ENCODE measurements at regions not wholly inside any gene's neighbourhood (a gene's known extent, or its start where the extent isn't known, plus 50 kb on each side); places are given as distances from the start of the nearest gene placed in this dataset.
"Not testable (repeated sequence)": the region's sequence is repeated elsewhere in the genome, so short reads cannot be mapped to it uniquely, and the experiment has no call there.

DNA sequence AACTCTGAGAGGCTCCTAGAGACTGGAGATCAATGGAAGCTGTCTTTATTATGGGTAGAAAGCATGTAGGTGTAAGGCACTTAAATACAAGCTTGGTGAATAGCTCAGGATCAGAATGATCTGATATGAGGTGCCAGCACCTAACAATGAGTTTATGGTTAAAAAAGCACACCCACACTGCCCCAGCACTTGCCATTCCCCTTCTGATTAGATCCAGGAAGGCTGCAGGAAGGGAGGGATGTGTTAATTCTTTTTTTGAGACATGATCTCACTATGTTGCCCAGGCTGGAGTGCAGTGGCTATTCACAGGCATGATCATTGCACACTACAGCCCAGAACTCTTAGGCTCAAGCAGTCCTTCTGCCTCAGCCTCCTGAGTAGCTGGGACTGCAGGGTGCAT lies 71.8 kb upstream of the IVNS1ABP start:
- intact Hi-C loops (cut with DNase I; ENCODE audit: low total_unique reads) = no loop called here
- Histone ChIP-seq H3K27ac (no peak overlapping the region), H3K4me3 (no peak overlapping the region), H3K9me3 (no peaks in the 10 kb centered on the region), H3K27me3 (no peaks in the 10 kb centered on the region), H3K36me3 (ENCODE audit: low read depth, missing control alignments) (no peaks in the 10 kb centered on the region), H3K4me1 (no peaks in the 10 kb centered on the region)
- TF ChIP-seq, protein P1, sequence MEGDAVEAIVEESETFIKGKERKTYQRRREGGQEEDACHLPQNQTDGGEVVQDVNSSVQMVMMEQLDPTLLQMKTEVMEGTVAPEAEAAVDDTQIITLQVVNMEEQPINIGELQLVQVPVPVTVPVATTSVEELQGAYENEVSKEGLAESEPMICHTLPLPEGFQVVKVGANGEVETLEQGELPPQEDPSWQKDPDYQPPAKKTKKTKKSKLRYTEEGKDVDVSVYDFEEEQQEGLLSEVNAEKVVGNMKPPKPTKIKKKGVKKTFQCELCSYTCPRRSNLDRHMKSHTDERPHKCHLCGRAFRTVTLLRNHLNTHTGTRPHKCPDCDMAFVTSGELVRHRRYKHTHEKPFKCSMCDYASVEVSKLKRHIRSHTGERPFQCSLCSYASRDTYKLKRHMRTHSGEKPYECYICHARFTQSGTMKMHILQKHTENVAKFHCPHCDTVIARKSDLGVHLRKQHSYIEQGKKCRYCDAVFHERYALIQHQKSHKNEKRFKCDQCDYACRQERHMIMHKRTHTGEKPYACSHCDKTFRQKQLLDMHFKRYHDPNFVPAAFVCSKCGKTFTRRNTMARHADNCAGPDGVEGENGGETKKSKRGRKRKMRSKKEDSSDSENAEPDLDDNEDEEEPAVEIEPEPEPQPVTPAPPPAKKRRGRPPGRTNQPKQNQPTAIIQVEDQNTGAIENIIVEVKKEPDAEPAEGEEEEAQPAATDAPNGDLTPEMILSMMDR (IDR thresholded peaks at IDR 0.05) = no peak
- no peak for TF ChIP-seq POLR2A (IDR thresholded peaks at IDR 0.05)
- no peak for DNase-seq

DNA sequence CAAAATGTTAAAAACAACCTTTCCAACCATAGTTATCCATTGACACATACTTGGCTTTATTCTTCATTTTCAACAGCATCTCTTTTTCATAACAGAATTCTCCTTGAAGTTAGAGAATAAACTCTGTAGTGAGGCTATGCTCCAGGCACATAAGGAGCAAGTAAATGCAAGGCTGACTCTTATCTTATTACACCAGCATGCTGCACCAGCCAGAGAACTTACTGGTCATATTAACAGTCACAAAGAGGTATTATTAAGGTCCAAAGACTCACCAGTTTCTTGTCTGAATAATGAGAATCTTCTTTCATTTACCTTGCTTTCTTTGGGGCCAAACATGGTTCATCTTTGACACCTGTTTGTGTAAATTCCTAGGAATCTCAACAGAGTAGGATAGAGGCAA lies 71.3 kb upstream of the IVNS1ABP start:
- H3K4me1 ChIP-seq = no peaks in the 10 kb centered on the region
- intact Hi-C loops (cut with DNase I; ENCODE audit: low total_unique reads) = no loop called here

DNA sequence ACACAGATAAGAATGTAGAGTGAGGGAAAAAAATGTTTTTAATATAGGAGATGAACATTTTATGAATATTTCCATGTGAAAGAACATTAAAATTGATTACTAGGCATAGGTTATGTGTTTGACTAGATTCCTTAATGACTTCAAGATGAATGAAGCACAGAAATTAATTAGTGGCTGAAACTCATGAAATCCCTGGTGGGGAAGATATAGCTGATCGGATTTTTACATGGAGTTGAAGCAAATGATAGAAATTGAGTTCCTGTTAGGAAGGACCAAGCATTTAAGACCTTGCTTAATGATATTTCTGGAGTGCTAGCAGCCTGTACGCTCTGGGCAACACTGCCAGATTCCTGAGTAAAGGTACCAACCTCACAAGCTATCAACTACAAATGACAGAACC lies 68.9 kb upstream of the IVNS1ABP start:
- Histone ChIP-seq H3K4me3 (no peak overlapping the region), H3K9me3 (no peaks in the 10 kb centered on the region), H3K27ac (no peak overlapping the region), H3K36me3 (ENCODE audit: low read depth, missing control alignments) (no peaks in the 10 kb centered on the region), H3K27me3 (no peaks in the 10 kb centered on the region), H3K4me1 (no peaks in the 10 kb centered on the region)
- intact Hi-C loops (cut with DNase I; ENCODE audit: low total_unique reads) = no loop called here
- DNase-seq = no peak
- 94% methylated on average over 2 of the region's 2 CpGs for WGBS, 2 donors
- TF ChIP-seq, protein P1 (IDR thresholded peaks at IDR 0.05) = no peak
- TF ChIP-seq POLR2A (IDR thresholded peaks at IDR 0.05) = no peak

More for the DNA sequence above, 71.3 kb upstream of the IVNS1ABP start:
- no peaks in the 10 kb centered on the region for H3K9me3 ChIP-seq
- DNase-seq = no peak
- no peak for TF ChIP-seq POLR2A (IDR thresholded peaks at IDR 0.05)
- TF ChIP-seq, protein P1 (IDR thresholded peaks at IDR 0.05) = no peak
- H3K4me3 ChIP-seq = no peak overlapping the region
- H3K36me3 ChIP-seq (ENCODE audit: low read depth, missing control alignments) = no peaks in the 10 kb centered on the region
- no peak overlapping the region for H3K27ac ChIP-seq
- H3K27me3 ChIP-seq = no peaks in the 10 kb centered on the region

DNA sequence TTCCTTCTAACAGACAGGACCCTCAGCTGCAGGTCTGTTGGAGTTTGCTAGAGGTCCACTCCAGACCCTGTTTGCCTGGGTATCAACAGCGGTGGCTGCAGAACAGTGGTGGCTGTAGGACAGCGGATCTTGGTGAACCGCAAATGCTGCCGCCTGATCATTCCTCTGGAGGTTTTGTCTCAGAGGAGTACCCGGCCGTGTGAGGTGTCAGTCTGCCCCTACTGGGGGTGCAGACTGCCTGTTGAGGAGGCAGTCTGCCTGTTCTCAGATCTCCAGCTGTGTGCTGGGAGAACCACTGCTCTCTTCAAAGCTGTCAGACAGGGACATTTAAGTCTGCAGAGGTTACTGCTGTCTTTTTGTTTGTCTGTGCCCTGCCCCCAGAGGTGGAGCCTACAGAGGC lies 66.8 kb upstream of the IVNS1ABP start:
- H3K4me1 ChIP-seq; intact Hi-C loops (cut with DNase I; ENCODE audit: low total_unique reads); H3K27ac ChIP-seq; H3K36me3 ChIP-seq (ENCODE audit: low read depth, missing control alignments); DNase-seq; H3K4me3 ChIP-seq; H3K27me3 ChIP-seq; H3K9me3 ChIP-seq: not testable (repeated sequence)
- WGBS, 2 donors = 85 to 100% methylated on average over 2 to 6 of the region's 6 CpGs

DNA sequence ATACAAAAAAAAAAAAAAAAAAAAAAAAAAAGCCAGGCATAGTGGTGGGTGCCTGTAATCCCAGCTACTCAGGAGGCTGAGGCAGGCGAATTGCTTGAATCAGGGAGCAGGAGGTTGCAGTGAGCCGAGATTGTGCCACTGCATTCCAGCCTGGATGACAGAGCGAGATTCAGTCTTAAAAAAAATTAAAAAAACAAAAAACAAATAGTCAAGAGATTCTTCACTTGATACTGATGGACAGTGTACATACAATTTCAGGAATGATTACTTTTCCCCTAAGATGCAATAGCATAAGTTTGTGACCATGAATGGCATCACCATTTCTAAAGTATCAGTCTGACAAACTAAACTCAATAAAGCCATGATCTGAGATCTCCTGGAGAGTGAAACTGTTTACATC lies 60.8 kb upstream of the IVNS1ABP start:
- no peaks in the 10 kb centered on the region for H3K9me3 ChIP-seq
- H3K4me1 ChIP-seq = no peaks in the 10 kb centered on the region
- 89 to 98% methylated on average over 3 of the region's 3 CpGs for WGBS, 2 donors
- no peak overlapping the region for H3K27ac ChIP-seq
- TF ChIP-seq, protein P1 (IDR thresholded peaks at IDR 0.05) = no peak
- no peak for TF ChIP-seq POLR2A (IDR thresholded peaks at IDR 0.05)
- intact Hi-C loops (cut with DNase I; ENCODE audit: low total_unique reads) = no loop called here
- H3K36me3 ChIP-seq (ENCODE audit: low read depth, missing control alignments) = no peaks in the 10 kb centered on the region
- H3K4me3 ChIP-seq = no peak overlapping the region
- no peak for DNase-seq
- no peaks in the 10 kb centered on the region for H3K27me3 ChIP-seq
